Pancreas (tissue), 10 donors: ENCODE measurements at regions not wholly inside any gene's neighbourhood (a gene's known extent, or its start where the extent isn't known, plus 50 kb on each side); places are given as distances from the start of the nearest gene placed in this dataset.

Source experiments
- ATAC-seq, 4 donors: fragments of 200-7000 bp; cut with Tn5 transposase; one replicate each; pipeline versions ENCODE4 v1.8.0 to v1.9.1; 2020; ENCODE audit warnings: mild to moderate bottlenecking in 4 of 4, moderate library complexity in 4 of 4
- DNase-seq, 6 donors: peaks; one replicate each; pipeline ENCODE4 v3.0.0-alpha.2; 2020
- FAIRE-seq: peaks from 2 replicates; lab custom pipeline; 2012; peaks lifted over from hg19 to GRCh38; lab: Jason Lieb, UNC
- H3K27ac ChIP-seq, 4 donors: fragments of 200-600 bp; sonication (generic); 1 replicate in 3 of 4; 2 replicates in 1 of 4; pipeline versions ENCODE4 v1.5.0 to v1.8.0; 2020
- H3K27me3 ChIP-seq, 4 donors: fragments of 200-600 bp; one replicate each; pipeline ENCODE4 v1.8.0; 2021
- H3K36me3 ChIP-seq, 3 donors: fragments of 200-600 bp; sonication (generic) in 1 of 3; one replicate each; pipeline versions ENCODE4 v1.5.0 to v1.8.0; 2020 to 2021
- H3K4me1 ChIP-seq, 3 donors: fragments of 200-600 bp; one replicate each; pipeline ENCODE4 v1.8.0; 2021
- H3K4me3 ChIP-seq, 4 donors: fragments of 200-600 bp; sonication (generic) in 2 of 4; one replicate each; pipeline versions ENCODE4 v1.5.0 to v1.8.0; 2020 to 2021
- H3K9me3 ChIP-seq, 4 donors: fragments of 200-600 bp; one replicate each; pipeline ENCODE4 v1.8.0; 2021
- CTCF ChIP-seq, 4 donors: fragments of 200-600 bp; sonication (generic) in 3 of 4; IDR thresholded peaks; one replicate each; pipeline versions ENCODE4 v1.5.0 to v1.8.0; 2021; ENCODE audit warnings: antibody characterized with exemption in 4 of 4
- WGBS, 2 donors: extraction: QIAGEN DNeasy Blood & Tissue Kit; methylation state at CpG; one replicate each; pipeline ENCODE4 v1.1.7; 2013; 5-methylcytosine and 5-hydroxymethylcytosine counted together
- intact Hi-C, 3 donors: fragments of 100-400 bp; cut with DNase I; formaldehyde crosslinking; loops; one replicate each; pipeline versions ENCODE4 v1.11.1 to v1.14.2; 2022
- donor health status: healthy with polysubstance abuse.
- donor health status: DM: no; HTN: no; CAD: no; lungs with moderate emphysema.
- donor health status: DM: no; HTN: no; CAD: no.
- donor health status: control.
- donor health status: control.
- donor health status: Bipolar disorder and iron deficiency.
- donor health status: DM: yes; HTN: yes; CAD: no.
- donor health status: DM: no; HTN: no; CAD: no.
- donor health status: DM: no; HTN: no; CAD: no.
- donor health status: DM: yes; HTN: yes; CAD: no.

GRCh38 chr9:24132244-24132643 is 306.2 kb upstream of the ELAVL2 start:
- no peak for FAIRE-seq
- Histone ChIP-seq H3K36me3 (no peaks in the 10 kb centered on the region), H3K27ac (no peak overlapping the region), H3K4me3 (no peak overlapping the region), H3K27me3 (no peaks in the 10 kb centered on the region), H3K4me1 (no peaks in the 10 kb centered on the region), H3K9me3 (no peaks in the 10 kb centered on the region)
- TF ChIP-seq CTCF (IDR thresholded peaks at IDR 0.05): no peak
- ATAC-seq: no peak
- WGBS, 2 donors: 42 to 48% methylated on average over 2 of the region's 2 CpGs
- intact Hi-C loops: no loop called here
- no peak for DNase-seq

DNA sequence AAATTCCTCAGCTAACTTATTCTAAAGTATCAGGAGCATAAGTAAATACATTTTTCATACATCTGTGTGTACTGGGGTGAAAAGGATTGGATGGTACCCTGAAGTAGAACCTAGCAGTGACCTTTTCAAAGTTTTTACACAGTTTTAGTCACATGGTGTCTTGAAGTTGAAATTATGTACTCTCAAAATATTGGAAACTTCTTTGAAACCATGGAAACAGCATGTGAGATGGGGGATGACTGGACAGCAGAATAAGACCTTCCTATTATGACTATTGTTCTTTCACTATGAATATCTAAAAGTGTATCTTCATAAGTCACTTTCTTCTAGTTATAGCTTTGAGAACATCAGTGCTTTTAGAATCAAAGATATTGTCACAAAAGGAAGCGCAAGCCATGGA is 301.5 kb upstream of the ELAVL2 start:
- no peaks in the 10 kb centered on the region for H3K27me3 ChIP-seq
- ATAC-seq (no peak), DNase-seq (no peak), FAIRE-seq (no peak)
- 91 to 96% methylated on average over 1 of the region's 1 CpG for WGBS, 2 donors
- no peak overlapping the region for H3K4me3 ChIP-seq
- intact Hi-C loops: no loop called here
- H3K4me1 ChIP-seq: no peaks in the 10 kb centered on the region
- no peaks in the 10 kb centered on the region for H3K36me3 ChIP-seq
- no peak overlapping the region for H3K27ac ChIP-seq
- no peak for TF ChIP-seq CTCF (IDR thresholded peaks at IDR 0.05)
- no peaks in the 10 kb centered on the region for H3K9me3 ChIP-seq

- Histone ChIP-seq H3K4me3 (no peak overlapping the region), H3K9me3 (no peaks in the 10 kb centered on the region), H3K4me1 (no peaks in the 10 kb centered on the region), H3K27ac (no peak overlapping the region), H3K27me3 (no peaks in the 10 kb centered on the region), H3K36me3 (no peaks in the 10 kb centered on the region)
- ATAC-seq (no peak), DNase-seq (no peak), FAIRE-seq (no peak)
- no peak for TF ChIP-seq CTCF (IDR thresholded peaks at IDR 0.05)
- intact Hi-C loops: no loop called here
- 51 to 58% methylated on average over 5 of the region's 5 CpGs for WGBS, 2 donors
Measured at GRCh38 chr9:24118190-24118589, 292.1 kb upstream of the ELAVL2 start.

GRCh38 chr9:24096756-24097155 is 270.7 kb upstream of the ELAVL2 start:
- ATAC-seq (no peak), DNase-seq (no peak), FAIRE-seq (no peak)
- H3K4me3 ChIP-seq: no peak overlapping the region
- no peak for TF ChIP-seq CTCF (IDR thresholded peaks at IDR 0.05)
- intact Hi-C loops: no loop called here
- no peaks in the 10 kb centered on the region for H3K9me3 ChIP-seq
- H3K27me3 ChIP-seq: no peaks in the 10 kb centered on the region
- H3K4me1 ChIP-seq: no peaks in the 10 kb centered on the region
- no peak overlapping the region for H3K27ac ChIP-seq
- 61 to 83% methylated on average over 1 of the region's 1 CpG for WGBS, 2 donors
- H3K36me3 ChIP-seq: no peaks in the 10 kb centered on the region

DNA sequence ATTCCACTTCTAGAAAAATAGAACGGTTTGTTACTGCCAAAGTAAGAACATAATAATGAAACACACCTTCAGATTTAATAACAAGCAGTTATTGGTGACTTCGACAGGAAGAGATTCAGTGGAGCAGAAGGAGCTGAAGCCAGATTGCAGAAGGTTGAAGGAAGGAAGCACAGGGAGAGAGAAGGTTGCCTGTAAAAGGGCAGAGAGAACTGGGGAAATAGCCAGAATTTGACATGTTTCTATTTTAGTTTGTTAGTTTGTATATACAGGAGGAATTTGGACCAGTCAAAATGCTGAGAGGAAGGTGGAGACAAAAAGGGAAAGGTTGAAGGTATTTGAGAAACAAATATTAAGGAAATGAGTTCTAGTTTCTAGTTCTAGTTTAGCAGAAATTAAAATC is 269.2 kb upstream of the ELAVL2 start:
- Histone ChIP-seq H3K27me3 (no peaks in the 10 kb centered on the region), H3K4me1 (no peaks in the 10 kb centered on the region), H3K27ac (no peak overlapping the region), H3K4me3 (no peak overlapping the region), H3K36me3 (no peaks in the 10 kb centered on the region), H3K9me3 (no peaks in the 10 kb centered on the region)
- no peak for FAIRE-seq
- DNase-seq: no peak
- intact Hi-C loops: no loop called here
- ATAC-seq: no peak
- TF ChIP-seq CTCF (IDR thresholded peaks at IDR 0.05): no peak
- 56 to 65% methylated on average over 2 of the region's 2 CpGs for WGBS, 2 donors
